H1 (cell line): ENCODE measurements at regions not wholly inside any gene's neighbourhood (a gene's known extent, or its start where the extent isn't known, plus 50 kb on each side); places are given as distances from the start of the nearest gene placed in this dataset.

Source experiments
- CTCF ChIA-PET: fragments of 300-600 bp; sonication (Branson Sonifier 250); formaldehyde crosslinking; loops from one replicate; lab custom pipeline; 2021; ENCODE audit not compliant: partially characterized antibody; lab: Charles Lee
- POLR2A ChIA-PET: fragments of 300-600 bp; sonication (Branson Sonifier 250); formaldehyde crosslinking; loops from one replicate; lab custom pipeline; 2021; ENCODE audit warnings: inconsistent platforms; ENCODE audit not compliant: partially characterized antibody; lab: Charles Lee
- DNase-seq, 2 experiments: peaks; one replicate each; pipeline versions ENCODE4 v3.0.0 to v3.0.0-alpha.2; 2010 to 2022; ENCODE audit warnings: low spot score in 2 of 2, low read depth in 1 of 2, mixed read lengths in 1 of 2
- FAIRE-seq: peaks from 2 replicates; lab custom pipeline; 2011; peaks lifted over from hg19 to GRCh38; lab: Jason Lieb, UNC
- H2AFZ ChIP-seq: 2 replicates; pipeline ENCODE4 v1.8.1; 2012; ENCODE audit warnings: low read length, inconsistent platforms
- H2AK5ac ChIP-seq: 2 replicates; pipeline ENCODE4 v1.6.1; 2013; ENCODE audit warnings: low read depth, low read length
- H2BK120ac ChIP-seq: replicated peaks from 2 replicates; pipeline ENCODE3; 2013; ENCODE audit warnings: low read depth, low read length, inconsistent platforms
- H2BK12ac ChIP-seq: 2 replicates; pipeline ENCODE4 v1.6.1; 2013; ENCODE audit warnings: low read depth, low read length
- H2BK15ac ChIP-seq: 2 replicates; pipeline ENCODE4 v1.6.1; 2013; ENCODE audit warnings: low read length
- H2BK20ac ChIP-seq: 2 replicates; pipeline ENCODE4 v1.6.1; 2013; ENCODE audit warnings: low read length
- H2BK5ac ChIP-seq: 2 replicates; pipeline ENCODE4 v1.6.1; 2013; ENCODE audit warnings: low read depth, low read length
- H3K14ac ChIP-seq: 2 replicates; pipeline ENCODE4 v1.6.1; 2013; ENCODE audit warnings: inconsistent platforms; ENCODE audit not compliant: insufficient read length
- H3K18ac ChIP-seq: 2 replicates; pipeline ENCODE4 v1.6.1; 2013; ENCODE audit warnings: low read length; ENCODE audit errors: extremely low read depth
- H3K23ac ChIP-seq: 2 replicates; pipeline ENCODE4 v1.6.1; 2013; ENCODE audit warnings: inconsistent platforms; ENCODE audit not compliant: insufficient read length
- H3K23me2 ChIP-seq: 2 replicates; pipeline ENCODE4 v1.6.1; 2013; ENCODE audit warnings: low read depth, low read length
- H3K27ac ChIP-seq: 2 replicates; pipeline ENCODE4 v1.6.1; 2011; ENCODE audit warnings: low read depth, low read length, inconsistent platforms
- H3K27me3 ChIP-seq, 4 experiments: replicated peaks in 1 of 4; 1 replicate in 1 of 4; 2 replicates in 3 of 4; pipeline versions ENCODE4 v1.6.1 to v1.8.1; 2011 to 2013; ENCODE audit warnings: low read length in 3 of 4, mild to moderate bottlenecking in 3 of 4, inconsistent platforms in 2 of 4, mixed read lengths in 2 of 4, moderate library complexity in 1 of 4; ENCODE audit not compliant: control insufficient read depth in 3 of 4, insufficient read depth in 3 of 4; ENCODE audit errors: extremely low read depth in 1 of 4
- H3K36me3 ChIP-seq, 4 experiments: 2 replicates each; pipeline versions ENCODE4 v1.6.1 to v1.8.1; 2011 to 2013; ENCODE audit warnings: mild to moderate bottlenecking in 4 of 4, low read length in 3 of 4, moderate library complexity in 2 of 4, control low read depth in 1 of 4, inconsistent platforms in 1 of 4; ENCODE audit not compliant: insufficient read depth in 4 of 4, control insufficient read depth in 2 of 4
- H3K4ac ChIP-seq: replicated peaks from 2 replicates; pipeline ENCODE3; 2013; ENCODE audit warnings: low read length, low read depth, mixed read lengths, inconsistent platforms; ENCODE audit not compliant: insufficient read length
- H3K4me1 ChIP-seq, 4 experiments: replicated peaks in 1 of 4; 1 replicate in 1 of 4; 2 replicates in 3 of 4; pipeline versions ENCODE4 v1.6.1 to v1.8.1; 2011 to 2013; ENCODE audit warnings: low read length in 3 of 4, inconsistent platforms in 2 of 4, mixed read lengths in 1 of 4; ENCODE audit not compliant: insufficient read depth in 4 of 4, control insufficient read depth in 3 of 4
- H3K4me2 ChIP-seq, 2 experiments: 2 replicates each; pipeline versions ENCODE4 v1.6.1 to v1.8.1; 2011 to 2013; ENCODE audit warnings: low read depth in 2 of 2, low read length in 2 of 2, control low read depth in 1 of 2, inconsistent platforms in 1 of 2, mild to moderate bottlenecking in 1 of 2; ENCODE audit not compliant: insufficient read depth in 1 of 2
- H3K4me3 ChIP-seq, 4 experiments: fragments of 200-600, 300-600 bp in 1 of 4; sonication (generic), shearing (Covaris generic), sonication (Bioruptor Twin) in 1 of 4; 2 replicates each; pipeline versions ENCODE4 v1.5.1 to v1.8.1; 2011 to 2016; ENCODE audit warnings: low read length in 4 of 4, low read depth in 3 of 4, control low read depth in 2 of 4, inconsistent platforms in 2 of 4, mild to moderate bottlenecking in 2 of 4, mixed read lengths in 1 of 4, moderate library complexity in 1 of 4; ENCODE audit not compliant: insufficient read depth in 2 of 4; ENCODE audit errors: extremely low read depth in 1 of 4
- H3K56ac ChIP-seq: replicated peaks from 2 replicates; pipeline ENCODE3; 2013; ENCODE audit warnings: low read depth, mild to moderate bottlenecking, mixed read lengths, low read length, inconsistent platforms; ENCODE audit not compliant: insufficient read length
- H3K79me1 ChIP-seq: 2 replicates; pipeline ENCODE4 v1.6.1; 2013; ENCODE audit warnings: low read depth, low read length, control low read depth
- H3K79me2 ChIP-seq, 2 experiments: 2 replicates each; pipeline versions ENCODE4 v1.6.1 to v1.8.1; 2012 to 2013; ENCODE audit warnings: low read length in 2 of 2, mild to moderate bottlenecking in 2 of 2, inconsistent platforms in 1 of 2; ENCODE audit not compliant: insufficient read depth in 2 of 2, control insufficient read depth in 1 of 2
- H3K9ac ChIP-seq, 4 experiments: replicated peaks in 1 of 4; 1 replicate in 1 of 4; 2 replicates in 3 of 4; pipeline versions ENCODE4 v1.6.1 to v1.8.1; 2011 to 2013; ENCODE audit warnings: low read depth in 3 of 4, low read length in 3 of 4, control low read depth in 2 of 4, mild to moderate bottlenecking in 2 of 4, moderate library complexity in 2 of 4, inconsistent platforms in 1 of 4; ENCODE audit errors: extremely low read depth in 1 of 4
- H3K9me3 ChIP-seq, 2 experiments: 2 replicates each; pipeline versions ENCODE4 v1.6.1 to v1.8.1; 2012 to 2013; ENCODE audit warnings: mild to moderate bottlenecking in 2 of 2, moderate library complexity in 2 of 2, control low read depth in 1 of 2, inconsistent platforms in 1 of 2, low read depth in 1 of 2, low read length in 1 of 2, mixed read lengths in 1 of 2; ENCODE audit not compliant: insufficient read depth in 2 of 2
- H4K20me1 ChIP-seq, 2 experiments: replicated peaks in 1 of 2; 2 replicates each; pipeline versions ENCODE3 to v1.8.1; 2011 to 2013; ENCODE audit warnings: inconsistent platforms in 2 of 2, low read length in 2 of 2, mild to moderate bottlenecking in 1 of 2; ENCODE audit not compliant: insufficient read depth in 2 of 2, control insufficient read depth in 1 of 2
- H4K5ac ChIP-seq: 2 replicates; pipeline ENCODE4 v1.6.1; 2013; ENCODE audit warnings: low read length, low read depth, mixed read lengths, inconsistent platforms; ENCODE audit not compliant: insufficient read length
- H4K8ac ChIP-seq: 2 replicates; pipeline ENCODE4 v1.8.0; 2013; ENCODE audit warnings: mild to moderate bottlenecking, moderate library complexity, low read length, inconsistent platforms; ENCODE audit not compliant: insufficient read depth; ENCODE audit errors: extremely low read depth
- H4K91ac ChIP-seq: replicated peaks from 2 replicates; pipeline ENCODE3; 2013; ENCODE audit warnings: low read length, mixed read lengths, inconsistent platforms; ENCODE audit not compliant: insufficient read length
- MAFK ChIP-seq: IDR thresholded peaks from 2 replicates; pipeline ENCODE4 v1.6.1; 2012; ENCODE audit warnings: low read depth, mild to moderate bottlenecking, improper control_type of control experiment, low read length
- NRF1 ChIP-seq: IDR thresholded peaks from 2 replicates; pipeline ENCODE4 v1.6.1; 2011; ENCODE audit warnings: mild to moderate bottlenecking, low read depth, low read length, improper control_type of control experiment
- SUZ12 ChIP-seq: fragments of 200-600 bp; sonication (generic); IDR thresholded peaks from 2 replicates; pipeline ENCODE4 v1.6.1; 2012; ENCODE audit warnings: mild to moderate bottlenecking, inconsistent platforms, low read length, moderate library complexity, mixed read lengths
- TAF7 ChIP-seq: optimal IDR thresholded peaks from 2 replicates; pipeline ENCODE3; 2011; ENCODE audit warnings: low read depth, mild to moderate bottlenecking, inconsistent platforms, low read length, moderate library complexity, borderline replicate concordance
- TBP ChIP-seq: IDR thresholded peaks from 2 replicates; pipeline ENCODE4 v1.6.1; 2011; ENCODE audit warnings: low read depth, low read length, improper control_type of control experiment
- TEAD4 ChIP-seq: IDR thresholded peaks from 2 replicates; pipeline ENCODE4 v1.6.1; 2012; ENCODE audit warnings: low read depth, low read length, inconsistent platforms, mixed read lengths
- WGBS, 2 experiments: shearing (Covaris generic) in 1 of 2; methylation state at CpG; one replicate each; pipeline versions ENCODE4 v1.1.6 to v1.1.7; 2013 to 2015; ENCODE audit warnings: low lambda C conversion rate in 2 of 2, mixed read lengths in 2 of 2, inconsistent platforms in 1 of 2, low coverage in 1 of 2, missing lambda C conversion rate in 1 of 2; ENCODE audit not compliant: insufficient replicate concordance in 2 of 2, insufficient coverage in 1 of 2, insufficient read length in 1 of 2; ENCODE audit errors: extremely low coverage in 1 of 2, missing lambda C conversion rate in 1 of 2; 5-methylcytosine and 5-hydroxymethylcytosine counted together

DNA sequence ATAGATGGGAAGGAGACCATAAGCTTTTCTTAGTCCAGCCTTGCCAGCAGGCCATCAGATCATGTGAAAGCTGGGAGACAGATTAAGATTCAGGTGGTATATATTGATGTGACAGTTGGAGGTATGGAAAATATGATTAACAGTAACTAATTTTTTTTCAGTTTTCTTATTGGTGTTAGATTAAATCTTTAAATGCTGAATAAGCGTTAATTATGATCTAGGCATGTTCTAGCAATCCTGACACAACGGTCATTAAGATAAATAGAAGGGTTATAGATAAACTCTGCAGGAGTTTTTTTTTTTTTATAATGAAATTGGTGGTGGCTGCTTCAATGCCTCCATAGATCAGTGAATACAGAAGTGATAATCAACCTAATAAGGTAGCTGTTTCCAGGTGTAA is 649.5 kb upstream of the TENM3 start:
- Histone ChIP-seq H3K9ac (no peak overlapping the region), H3K56ac (no peak overlapping the region), H2BK120ac (no peak overlapping the region)
- no peak for TF ChIP-seq NRF1
- peak; percentile 73; the same call in 1 of the 2 replicates for TF ChIP-seq MAFK
- no peak for TF ChIP-seq TAF7
- TF ChIP-seq TBP: no peak
- no peak for TF ChIP-seq SUZ12
- TF ChIP-seq TEAD4: no peak
- TF ChIP-seq, all 59 proteins: peak for 1
- Histone ChIP-seq H3K4ac (no peak overlapping the region), H3K14ac (no peak overlapping the region), H4K5ac (no peak overlapping the region), H3K79me1 (no peaks in the 10 kb centered on the region), H3K79me2 (no peaks in the 10 kb centered on the region), H2BK12ac (no peak overlapping the region), H4K8ac (no peak overlapping the region), H3K4me1 (no peaks in the 10 kb centered on the region), H2AFZ (no peak overlapping the region), H2AK5ac (no peak overlapping the region), H3K4me3 (no peak overlapping the region), H3K18ac (no peak overlapping the region), H3K9me3 (no peaks in the 10 kb centered on the region), H2BK20ac (no peak overlapping the region), H3K23me2 (no peaks in the 10 kb centered on the region), H2BK5ac (no peak overlapping the region), H3K36me3 (no peaks in the 10 kb centered on the region), H3K23ac (no peak overlapping the region), H3K27ac (no peak overlapping the region), H4K91ac (no peak overlapping the region), H2BK15ac (no peak overlapping the region), H3K27me3 (no peaks in the 10 kb centered on the region), H4K20me1 (no peaks in the 10 kb centered on the region), H3K4me2 (no peak overlapping the region)
- CTCF ChIA-PET: no interaction called here
- POLR2A ChIA-PET: no interaction called here
- 46% methylated on average over 2 of the region's 2 CpGs; no CpG with 5 or more reads in 1 of the 2 experiments for WGBS, 2 experiments
- FAIRE-seq (no peak), DNase-seq (no peak)
